Chondrocyte (in vitro differentiated cells): ENCODE measurements at regions not wholly inside any gene's neighbourhood (a gene's known extent, or its start where the extent isn't known, plus 50 kb on each side); places are given as distances from the start of the nearest gene placed in this dataset.
"Not testable (repeated sequence)": the region's sequence is repeated elsewhere in the genome, so short reads cannot be mapped to it uniquely, and the experiment has no call there.

Experiments used
- DNase-seq: peaks from one replicate; pipeline ENCODE4 v3.0.0; 2021; ENCODE audit warnings: mixed read lengths, low spot score
- H3K27ac Mint-ChIP-seq: one replicate; pipeline ENCODE4 v1.8.0; 2021; ENCODE audit warnings: mild to moderate bottlenecking, moderate library complexity, mixed read lengths; ENCODE audit not compliant: unreplicated experiment
- H3K27me3 Mint-ChIP-seq: 2 replicates; pipeline ENCODE4 v1.8.0; 2021; ENCODE audit warnings: low read depth, mixed read lengths
- H3K36me3 Mint-ChIP-seq: 2 replicates; pipeline ENCODE4 v1.8.0; 2021; ENCODE audit warnings: low read depth, mixed read lengths
- H3K4me1 Mint-ChIP-seq: 2 replicates; pipeline ENCODE4 v1.8.0; 2021; ENCODE audit warnings: low read depth, mild to moderate bottlenecking, mixed read lengths
- H3K4me3 Mint-ChIP-seq: one replicate; pipeline ENCODE4 v1.8.0; 2021; ENCODE audit warnings: mild to moderate bottlenecking, moderate library complexity, mixed read lengths; ENCODE audit not compliant: unreplicated experiment
- H3K9me3 Mint-ChIP-seq: 2 replicates; pipeline ENCODE4 v1.8.0; 2021; ENCODE audit warnings: low read depth, mixed read lengths

- H3K27me3 Mint-ChIP-seq, DNase-seq, H3K4me3 Mint-ChIP-seq, H3K9me3 Mint-ChIP-seq, H3K36me3 Mint-ChIP-seq, H3K4me1 Mint-ChIP-seq: not testable (repeated sequence)
- peak overlapping the region; percentile 54 for H3K27ac Mint-ChIP-seq
These were observed 98.0 kb upstream of the PLGLB2 start for GRCh38 chr2:87649871-87650270.

GRCh38 chr2:87650837-87651236 lies 97.0 kb upstream of the PLGLB2 start:
- not testable (repeated sequence) for H3K27ac Mint-ChIP-seq, H3K4me3 Mint-ChIP-seq, H3K4me1 Mint-ChIP-seq, H3K9me3 Mint-ChIP-seq, H3K27me3 Mint-ChIP-seq, DNase-seq, H3K36me3 Mint-ChIP-seq

GRCh38 chr2:87651589-87651988 lies 96.3 kb upstream of the PLGLB2 start:
- DNase-seq, H3K4me3 Mint-ChIP-seq, H3K27ac Mint-ChIP-seq, H3K36me3 Mint-ChIP-seq, H3K4me1 Mint-ChIP-seq, H3K9me3 Mint-ChIP-seq, H3K27me3 Mint-ChIP-seq: not testable (repeated sequence)

- H3K9me3 Mint-ChIP-seq: not testable (repeated sequence)
These were observed 94.5 kb upstream of the PLGLB2 start for GRCh38 chr2:87653373-87653772.

GRCh38 chr2:87654136-87654814 lies 93.6 kb upstream of the PLGLB2 start:
- DNase-seq, H3K9me3 Mint-ChIP-seq, H3K4me3 Mint-ChIP-seq, H3K36me3 Mint-ChIP-seq, H3K27me3 Mint-ChIP-seq, H3K27ac Mint-ChIP-seq: not testable (repeated sequence)
- H3K4me1 Mint-ChIP-seq: peaks cover 14% of the 10 kb centered on the region

More at GRCh38 chr2:87653373-87653772, 94.5 kb upstream of the PLGLB2 start:
- H3K4me1 Mint-ChIP-seq: peaks cover 14% of the 10 kb centered on the region
- not testable (repeated sequence) for H3K27ac Mint-ChIP-seq, H3K27me3 Mint-ChIP-seq, H3K4me3 Mint-ChIP-seq, DNase-seq, H3K36me3 Mint-ChIP-seq

GRCh38 chr2:87657915-87658314 lies 90.0 kb upstream of the PLGLB2 start:
- not testable (repeated sequence) for DNase-seq, H3K27ac Mint-ChIP-seq, H3K9me3 Mint-ChIP-seq, H3K4me3 Mint-ChIP-seq, H3K36me3 Mint-ChIP-seq, H3K4me1 Mint-ChIP-seq, H3K27me3 Mint-ChIP-seq

- not testable (repeated sequence) for H3K4me3 Mint-ChIP-seq, H3K27me3 Mint-ChIP-seq, H3K36me3 Mint-ChIP-seq, H3K27ac Mint-ChIP-seq, H3K4me1 Mint-ChIP-seq, H3K9me3 Mint-ChIP-seq, DNase-seq
These were observed 89.5 kb upstream of the PLGLB2 start for GRCh38 chr2:87658357-87658756.

GRCh38 chr2:87658976-87659375 lies 88.9 kb upstream of the PLGLB2 start:
- not testable (repeated sequence) for H3K9me3 Mint-ChIP-seq, DNase-seq, H3K4me1 Mint-ChIP-seq, H3K4me3 Mint-ChIP-seq, H3K36me3 Mint-ChIP-seq, H3K27ac Mint-ChIP-seq, H3K27me3 Mint-ChIP-seq

- not testable (repeated sequence) for H3K9me3 Mint-ChIP-seq, H3K4me3 Mint-ChIP-seq, H3K27me3 Mint-ChIP-seq, H3K27ac Mint-ChIP-seq, DNase-seq, H3K4me1 Mint-ChIP-seq, H3K36me3 Mint-ChIP-seq
These were observed 87.7 kb upstream of the PLGLB2 start for GRCh38 chr2:87660164-87660563.

GRCh38 chr2:87662316-87663290 lies 85.3 kb upstream of the PLGLB2 start:
- H3K4me3 Mint-ChIP-seq, H3K27me3 Mint-ChIP-seq, H3K9me3 Mint-ChIP-seq, H3K27ac Mint-ChIP-seq, H3K36me3 Mint-ChIP-seq, H3K4me1 Mint-ChIP-seq, DNase-seq: not testable (repeated sequence)

GRCh38 chr2:87663347-87663746 lies 84.5 kb upstream of the PLGLB2 start:
- H3K27me3 Mint-ChIP-seq, DNase-seq, H3K4me1 Mint-ChIP-seq, H3K4me3 Mint-ChIP-seq, H3K27ac Mint-ChIP-seq, H3K9me3 Mint-ChIP-seq, H3K36me3 Mint-ChIP-seq: not testable (repeated sequence)

GRCh38 chr2:87667027-87667426 lies 80.9 kb upstream of the PLGLB2 start:
- not testable (repeated sequence) for H3K27ac Mint-ChIP-seq, H3K9me3 Mint-ChIP-seq, H3K36me3 Mint-ChIP-seq, H3K4me1 Mint-ChIP-seq, H3K4me3 Mint-ChIP-seq, DNase-seq, H3K27me3 Mint-ChIP-seq

- not testable (repeated sequence) for H3K4me1 Mint-ChIP-seq, H3K36me3 Mint-ChIP-seq, H3K4me3 Mint-ChIP-seq, H3K9me3 Mint-ChIP-seq, DNase-seq, H3K27ac Mint-ChIP-seq, H3K27me3 Mint-ChIP-seq
These were observed 79.5 kb upstream of the PLGLB2 start for GRCh38 chr2:87668361-87668760.
